SK-N-SH (cell line): ENCODE measurements at regions not wholly inside any gene's neighbourhood (a gene's known extent, or its start where the extent isn't known, plus 50 kb on each side); places are given as distances from the start of the nearest gene placed in this dataset.

ENCODE experiments used
- CTCF ChIA-PET: fragments of 300-600, 350-600 bp; formaldehyde crosslinking; extraction: SDS; loops from one replicate; lab custom pipeline; 2021; lab: Yijun Ruan, JAX
- POLR2A ChIA-PET: fragments of 350-600 bp; sonication (Branson Sonifier 250); formaldehyde crosslinking; extraction: SDS; loops from one replicate; lab custom pipeline; 2020; ENCODE audit warnings: antibody characterized with exemption, inconsistent platforms; lab: Yijun Ruan, JAX
- DNase-seq: peaks from one replicate; pipeline ENCODE4 v3.0.0; 2012
- H2AFZ ChIP-seq: fragments of 200-600 bp; sonication (generic); 2 replicates; pipeline ENCODE4 v1.8.1; 2016; ENCODE audit warnings: antibody characterized with exemption, mild to moderate bottlenecking, low read depth
- H3F3A ChIP-seq: fragments of 200-600 bp; sonication (generic); replicated peaks from 2 replicates; pipeline ENCODE3; 2016; ENCODE audit warnings: antibody characterized with exemption, mild to moderate bottlenecking; ENCODE audit not compliant: insufficient read depth
- H3K27ac ChIP-seq, 2 experiments: fragments of 200-500 bp in 1 of 2; fragments of 200-600 bp in 1 of 2; sonication (Bioruptor generic) in 1 of 2; sonication (generic), shearing (Covaris generic) in 1 of 2; 2 replicates each; pipeline versions ENCODE4 v1.5.1 to v1.6.1; 2014 to 2016; ENCODE audit warnings: low read depth in 2 of 2, inconsistent platforms in 1 of 2, low read length in 1 of 2, mild to moderate bottlenecking in 1 of 2, mixed read lengths in 1 of 2
- H3K27me3 ChIP-seq: fragments of 200-600 bp; sonication (generic), shearing (Covaris generic); 2 replicates; pipeline ENCODE4 v1.6.1; 2016; ENCODE audit warnings: mixed run types; ENCODE audit not compliant: insufficient read depth
- H3K36me3 ChIP-seq, 2 experiments: fragments of 200-500 bp in 1 of 2; fragments of 200-600 bp in 1 of 2; sonication (Bioruptor generic) in 1 of 2; sonication (generic) in 1 of 2; replicated peaks in 1 of 2; 2 replicates each; pipeline versions ENCODE3 to v1.5.1; 2014 to 2016; ENCODE audit warnings: low read length in 1 of 2, mild to moderate bottlenecking in 1 of 2; ENCODE audit not compliant: insufficient read depth in 2 of 2, control insufficient read depth in 1 of 2
- H3K4me1 ChIP-seq, 2 experiments: fragments of 200-500 bp in 1 of 2; fragments of 200-600 bp in 1 of 2; sonication (Bioruptor generic) in 1 of 2; sonication (generic), shearing (Covaris generic) in 1 of 2; 2 replicates each; pipeline versions ENCODE4 v1.5.1 to v1.6.1; 2014 to 2016; ENCODE audit warnings: low read depth in 1 of 2, low read length in 1 of 2, mixed run types in 1 of 2; ENCODE audit not compliant: insufficient read depth in 2 of 2, control insufficient read depth in 1 of 2
- H3K4me2 ChIP-seq: fragments of 200-600 bp; sonication (generic), shearing (Covaris generic); 2 replicates; pipeline ENCODE4 v1.6.1; 2017; ENCODE audit warnings: mixed run types
- H3K4me3 ChIP-seq, 2 experiments: fragments of 200-500 bp in 1 of 2; fragments of 200-600 bp in 1 of 2; sonication (Bioruptor generic) in 1 of 2; sonication (generic), shearing (Covaris generic) in 1 of 2; 2 replicates each; pipeline versions ENCODE4 v1.5.1 to v1.8.1; 2014 to 2016; ENCODE audit warnings: low read depth in 2 of 2, inconsistent platforms in 1 of 2, low read length in 1 of 2, mild to moderate bottlenecking in 1 of 2, mixed read lengths in 1 of 2, moderate library complexity in 1 of 2
- H3K79me2 ChIP-seq: fragments of 200-600 bp; sonication (generic); 2 replicates; pipeline ENCODE4 v1.8.1; 2017; ENCODE audit warnings: mild to moderate bottlenecking; ENCODE audit not compliant: insufficient read depth
- H3K9ac ChIP-seq: fragments of 200-600 bp; sonication (generic); 2 replicates; pipeline ENCODE4 v1.6.1; 2017; ENCODE audit warnings: mixed run types
- H3K9me2 ChIP-seq: fragments of 200-600 bp; sonication (generic); 2 replicates; pipeline ENCODE4 v1.6.1; 2017; ENCODE audit warnings: mixed run types
- H3K9me3 ChIP-seq: fragments of 200-600 bp; sonication (generic); 2 replicates; pipeline ENCODE4 v1.6.1; 2017; ENCODE audit warnings: mixed run types, mild to moderate bottlenecking, moderate library complexity
- H4K20me1 ChIP-seq: fragments of 200-600 bp; sonication (generic); 2 replicates; pipeline ENCODE4 v1.6.1; 2017; ENCODE audit warnings: mild to moderate bottlenecking, mixed run types; ENCODE audit not compliant: insufficient read depth
- EP300 ChIP-seq, 2 experiments: IDR thresholded peaks; 2 replicates each; pipeline versions ENCODE4 v1.4.0 to v1.6.1; 2012; ENCODE audit warnings: borderline replicate concordance in 1 of 2, low read depth in 1 of 2, low read length in 1 of 2
- IRF3 ChIP-seq: fragments of 150-350 bp; IDR thresholded peaks from 2 replicates; pipeline ENCODE4 v1.6.1; 2016; ENCODE audit warnings: mild to moderate bottlenecking, low read depth, low read length
- MXI1 ChIP-seq: IDR thresholded peaks from 2 replicates; pipeline ENCODE4 v1.6.1; 2012; ENCODE audit warnings: mild to moderate bottlenecking, low read depth, low read length, improper control_type of control experiment
- NRF1 ChIP-seq: IDR thresholded peaks from 2 replicates; pipeline ENCODE4 v1.6.1; 2012; ENCODE audit warnings: low read depth, mild to moderate bottlenecking, low read length
- PBX3 ChIP-seq: IDR thresholded peaks from 2 replicates; pipeline ENCODE4; 2012
- POLR2AphosphoS5 ChIP-seq: IDR thresholded peaks from 2 replicates; pipeline ENCODE4 v1.6.1; 2012; ENCODE audit warnings: low read depth, low read length
- RAD21 ChIP-seq: IDR thresholded peaks from 2 replicates; pipeline ENCODE4 v1.6.1; 2012; ENCODE audit warnings: mild to moderate bottlenecking, low read length
- TAF1 ChIP-seq: IDR thresholded peaks from 2 replicates; pipeline ENCODE4 v1.6.1; 2012; ENCODE audit warnings: low read depth, mild to moderate bottlenecking, low read length, moderate library complexity, borderline replicate concordance
- TEAD4 ChIP-seq: IDR thresholded peaks from 2 replicates; pipeline ENCODE4 v1.4.0; 2012; ENCODE audit warnings: mild to moderate bottlenecking, borderline replicate concordance; ENCODE audit not compliant: insufficient read depth
- WGBS: methylation state at CpG from one replicate; pipeline ENCODE4 v1.1.6; 2017; ENCODE audit warnings: low lambda C conversion rate; 5-methylcytosine and 5-hydroxymethylcytosine counted together
- TF ChIP-seq, protein P1 (sequence below): fragments of 150-350 bp; IDR thresholded peaks from 2 replicates; pipeline ENCODE4 v1.6.1; 2017; ENCODE audit warnings: antibody characterized with exemption, low read length, low read depth, borderline replicate concordance
- TF ChIP-seq, protein P2 (sequence below): IDR thresholded peaks from 2 replicates; pipeline ENCODE4 v1.6.1; 2012; ENCODE audit warnings: mild to moderate bottlenecking, low read depth, low read length, moderate library complexity

- 9% methylated on average over 1 of the region's 1 CpG for WGBS
- Histone ChIP-seq H3K27me3 (no peaks in the 10 kb centered on the region), H3K9ac (no peak overlapping the region), H3K4me1 (no peaks in the 10 kb centered on the region), H3K4me3 (no peak overlapping the region), H3K9me2 (no peaks in the 10 kb centered on the region), H3F3A (no peaks in the 10 kb centered on the region), H3K36me3 (no peaks in the 10 kb centered on the region), H3K27ac (no peak overlapping the region), H4K20me1 (no peaks in the 10 kb centered on the region), H2AFZ (no peak overlapping the region)
- POLR2A ChIA-PET, result no interaction called here
- no peak for TF ChIP-seq IRF3
- no peak for TF ChIP-seq MXI1
- TF ChIP-seq EP300 (IDR thresholded peaks at IDR 0.05; ENCODE audit: borderline replicate concordance in 1 of 2, low read depth in 1 of 2, low read length in 1 of 2), result no peak
- TF ChIP-seq, protein P1, sequence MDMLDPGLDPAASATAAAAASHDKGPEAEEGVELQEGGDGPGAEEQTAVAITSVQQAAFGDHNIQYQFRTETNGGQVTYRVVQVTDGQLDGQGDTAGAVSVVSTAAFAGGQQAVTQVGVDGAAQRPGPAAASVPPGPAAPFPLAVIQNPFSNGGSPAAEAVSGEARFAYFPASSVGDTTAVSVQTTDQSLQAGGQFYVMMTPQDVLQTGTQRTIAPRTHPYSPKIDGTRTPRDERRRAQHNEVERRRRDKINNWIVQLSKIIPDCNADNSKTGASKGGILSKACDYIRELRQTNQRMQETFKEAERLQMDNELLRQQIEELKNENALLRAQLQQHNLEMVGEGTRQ, result no peak
- TF ChIP-seq TAF1, result no peak
- TF ChIP-seq NRF1, result no peak
- no peak for TF ChIP-seq PBX3
- TF ChIP-seq RAD21, result no peak
- TF ChIP-seq, protein P2, sequence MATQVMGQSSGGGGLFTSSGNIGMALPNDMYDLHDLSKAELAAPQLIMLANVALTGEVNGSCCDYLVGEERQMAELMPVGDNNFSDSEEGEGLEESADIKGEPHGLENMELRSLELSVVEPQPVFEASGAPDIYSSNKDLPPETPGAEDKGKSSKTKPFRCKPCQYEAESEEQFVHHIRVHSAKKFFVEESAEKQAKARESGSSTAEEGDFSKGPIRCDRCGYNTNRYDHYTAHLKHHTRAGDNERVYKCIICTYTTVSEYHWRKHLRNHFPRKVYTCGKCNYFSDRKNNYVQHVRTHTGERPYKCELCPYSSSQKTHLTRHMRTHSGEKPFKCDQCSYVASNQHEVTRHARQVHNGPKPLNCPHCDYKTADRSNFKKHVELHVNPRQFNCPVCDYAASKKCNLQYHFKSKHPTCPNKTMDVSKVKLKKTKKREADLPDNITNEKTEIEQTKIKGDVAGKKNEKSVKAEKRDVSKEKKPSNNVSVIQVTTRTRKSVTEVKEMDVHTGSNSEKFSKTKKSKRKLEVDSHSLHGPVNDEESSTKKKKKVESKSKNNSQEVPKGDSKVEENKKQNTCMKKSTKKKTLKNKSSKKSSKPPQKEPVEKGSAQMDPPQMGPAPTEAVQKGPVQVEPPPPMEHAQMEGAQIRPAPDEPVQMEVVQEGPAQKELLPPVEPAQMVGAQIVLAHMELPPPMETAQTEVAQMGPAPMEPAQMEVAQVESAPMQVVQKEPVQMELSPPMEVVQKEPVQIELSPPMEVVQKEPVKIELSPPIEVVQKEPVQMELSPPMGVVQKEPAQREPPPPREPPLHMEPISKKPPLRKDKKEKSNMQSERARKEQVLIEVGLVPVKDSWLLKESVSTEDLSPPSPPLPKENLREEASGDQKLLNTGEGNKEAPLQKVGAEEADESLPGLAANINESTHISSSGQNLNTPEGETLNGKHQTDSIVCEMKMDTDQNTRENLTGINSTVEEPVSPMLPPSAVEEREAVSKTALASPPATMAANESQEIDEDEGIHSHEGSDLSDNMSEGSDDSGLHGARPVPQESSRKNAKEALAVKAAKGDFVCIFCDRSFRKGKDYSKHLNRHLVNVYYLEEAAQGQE, result no peak
- no peak for TF ChIP-seq TEAD4
- TF ChIP-seq POLR2AphosphoS5, result no peak
- TF ChIP-seq, all 33 proteins: peak for 0
- no peak for DNase-seq
- Histone ChIP-seq H3K4me2 (no peak overlapping the region), H3K79me2 (no peaks in the 10 kb centered on the region), H3K9me3 (no peaks in the 10 kb centered on the region)
- CTCF ChIA-PET, result interaction anchor here (0.7 kb wide), 1 partner anchor 9 kb away, joined by 3 read pairs; no protein-coding TSS in a partner anchor
Measured at GRCh38 chr2:78251708-78252107, 729.5 kb upstream of the LRRTM4 start.
